Thyroid gland (tissue), 4 donors: ENCODE measurements at regions not wholly inside any gene's neighbourhood (a gene's known extent, or its start where the extent isn't known, plus 50 kb on each side); places are given as distances from the start of the nearest gene placed in this dataset.

Experiments used
- POLR2A ChIP-seq, 2 donors: fragments of 450-650 bp; IDR thresholded peaks; one replicate each; pipeline ENCODE4 v1.6.1; 2017; ENCODE audit warnings: antibody characterized with exemption in 2 of 2, mild to moderate bottlenecking in 2 of 2, moderate library complexity in 1 of 2
- TF ChIP-seq, protein P1 (sequence below), 6 experiments: fragments of 200-600 bp in 3 of 6; fragments of 450-650 bp in 3 of 6; sonication (generic) in 3 of 6; IDR thresholded peaks; one replicate each; pipeline ENCODE4 v1.5.1; 2016 to 2019; ENCODE audit warnings: antibody characterized with exemption in 6 of 6, mild to moderate bottlenecking in 2 of 6, inconsistent platforms in 1 of 6, moderate library complexity in 1 of 6

DNA sequence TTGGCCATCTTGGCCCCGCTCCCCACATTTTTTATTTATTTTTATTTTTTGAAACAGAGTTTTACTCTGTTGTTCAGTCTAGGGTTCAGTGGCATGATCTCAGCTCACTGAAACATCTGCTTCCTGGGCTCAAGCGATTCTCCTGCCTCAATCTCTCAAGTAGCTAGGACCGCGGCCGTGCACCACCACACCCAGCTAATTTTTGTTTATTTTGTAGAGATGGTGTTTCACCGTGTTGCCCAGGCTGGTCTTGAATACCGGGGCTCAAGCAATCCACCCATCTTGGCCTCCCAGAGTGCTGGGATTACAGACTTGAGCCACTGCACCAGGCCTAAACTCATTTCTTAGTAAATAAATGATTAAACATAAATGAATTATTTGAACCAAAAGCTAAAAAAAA, 322.0 kb upstream of the LCORL start:
- no peak for TF ChIP-seq POLR2A (IDR thresholded peaks at IDR 0.05)
- TF ChIP-seq, protein P1, sequence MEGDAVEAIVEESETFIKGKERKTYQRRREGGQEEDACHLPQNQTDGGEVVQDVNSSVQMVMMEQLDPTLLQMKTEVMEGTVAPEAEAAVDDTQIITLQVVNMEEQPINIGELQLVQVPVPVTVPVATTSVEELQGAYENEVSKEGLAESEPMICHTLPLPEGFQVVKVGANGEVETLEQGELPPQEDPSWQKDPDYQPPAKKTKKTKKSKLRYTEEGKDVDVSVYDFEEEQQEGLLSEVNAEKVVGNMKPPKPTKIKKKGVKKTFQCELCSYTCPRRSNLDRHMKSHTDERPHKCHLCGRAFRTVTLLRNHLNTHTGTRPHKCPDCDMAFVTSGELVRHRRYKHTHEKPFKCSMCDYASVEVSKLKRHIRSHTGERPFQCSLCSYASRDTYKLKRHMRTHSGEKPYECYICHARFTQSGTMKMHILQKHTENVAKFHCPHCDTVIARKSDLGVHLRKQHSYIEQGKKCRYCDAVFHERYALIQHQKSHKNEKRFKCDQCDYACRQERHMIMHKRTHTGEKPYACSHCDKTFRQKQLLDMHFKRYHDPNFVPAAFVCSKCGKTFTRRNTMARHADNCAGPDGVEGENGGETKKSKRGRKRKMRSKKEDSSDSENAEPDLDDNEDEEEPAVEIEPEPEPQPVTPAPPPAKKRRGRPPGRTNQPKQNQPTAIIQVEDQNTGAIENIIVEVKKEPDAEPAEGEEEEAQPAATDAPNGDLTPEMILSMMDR (IDR thresholded peaks at IDR 0.05), result no peak
